ENCODE measurements at regions not wholly inside any gene's neighbourhood (a gene's known extent, or its start where the extent isn't known, plus 50 kb on each side); places are given as distances from the start of the nearest gene placed in this dataset.

GRCh38 chr16:54633943-54634362 is 296.7 kb upstream of the IRX5 start:
- Histone ChIP-seq H3K4me1 (peaks cover 0 to 9% (median 8%) of the 10 kb centered on the region in 10 experiments; a peak in 13 of 20 replicates), H3K4me2 (no peak overlapping the region), H3K4me3 (no peak overlapping the region), H3K27me3 (no peaks in the 10 kb centered on the region), H3K36me3 (no peaks in the 10 kb centered on the region), H3K27ac (no peak overlapping the region), H4K20me1 (no peaks in the 10 kb centered on the region), H3K9ac (no peak overlapping the region), H3K9me3 (replicated peaks in 1 of 11) (no peaks in the 10 kb centered on the region; a peak in 1 of 22 replicates)
- no peak for TF ChIP-seq Cebpa-rat (IDR thresholded peaks at IDR 0.05)

GRCh38 chr16:54632322-54633220 is 298.1 kb upstream of the IRX5 start:
- Histone ChIP-seq H3K4me2 (no peak overlapping the region), H4K20me1 (no peaks in the 10 kb centered on the region), H3K4me1 (peaks cover 1 to 14% (median 13%) of the 10 kb centered on the region in 10 experiments; a peak in 17 of 20 replicates), H3K9ac (no peak overlapping the region), H3K36me3 (no peaks in the 10 kb centered on the region), H3K9me3 (replicated peaks in 1 of 11) (no peaks in the 10 kb centered on the region; a peak in 1 of 22 replicates), H3K4me3 (no peak overlapping the region), H3K27ac (no peak overlapping the region), H3K27me3 (no peaks in the 10 kb centered on the region)
- TF ChIP-seq Cebpa-rat (IDR thresholded peaks at IDR 0.05): no peak

- H3K9me3 ChIP-seq (replicated peaks in 1 of 11): no peaks in the 10 kb centered on the region
- peaks cover 6 to 22% (median 21%) of the 10 kb centered on the region in 10 experiments; a peak in 17 of 20 replicates for H3K4me1 ChIP-seq
These were observed 298.9 kb upstream of the IRX5 start for GRCh38 chr16:54631782-54632181.

GRCh38 chr16:54630284-54630967 is 300.2 kb upstream of the IRX5 start:
- no peak overlapping the region for H3K4me2 ChIP-seq
- H3K4me3 ChIP-seq: no peak overlapping the region
- no peaks in the 10 kb centered on the region for H4K20me1 ChIP-seq
- H3K9ac ChIP-seq: no peak overlapping the region
- H3K36me3 ChIP-seq: no peaks in the 10 kb centered on the region
- no peaks in the 10 kb centered on the region for H3K9me3 ChIP-seq (replicated peaks in 1 of 11)
- TF ChIP-seq Cebpa-rat (IDR thresholded peaks at IDR 0.05): no peak
- H3K27me3 ChIP-seq: no peaks in the 10 kb centered on the region
- H3K27ac ChIP-seq: no peak overlapping the region
- H3K4me1 ChIP-seq: peaks cover 6 to 15% (median 13%) of the 10 kb centered on the region in 10 experiments; a peak in 17 of 20 replicates

More at GRCh38 chr16:54631782-54632181, 298.9 kb upstream of the IRX5 start:
- no peak overlapping the region for H3K9ac ChIP-seq
- no peak overlapping the region for H3K4me3 ChIP-seq
- H3K27ac ChIP-seq: no peak overlapping the region
- H3K36me3 ChIP-seq: no peaks in the 10 kb centered on the region
- no peaks in the 10 kb centered on the region for H4K20me1 ChIP-seq
- H3K4me2 ChIP-seq: no peak overlapping the region
- no peaks in the 10 kb centered on the region for H3K27me3 ChIP-seq
- TF ChIP-seq Cebpa-rat (IDR thresholded peaks at IDR 0.05): no peak

GRCh38 chr16:54628796-54629625 is 301.7 kb upstream of the IRX5 start:
- H3K27ac ChIP-seq: no peak overlapping the region

GRCh38 chr16:54627616-54628015 is 303.0 kb upstream of the IRX5 start:
- no peak overlapping the region for H3K4me3 ChIP-seq
- peak overlapping the region; percentile 14 to 80 (median 67); a peak in 21 of 22 replicates for H3K4me2 ChIP-seq
- no peaks in the 10 kb centered on the region for H4K20me1 ChIP-seq

More at GRCh38 chr16:54628796-54629625, 301.7 kb upstream of the IRX5 start:
- no peaks in the 10 kb centered on the region for H3K36me3 ChIP-seq
- TF ChIP-seq Cebpa-rat (IDR thresholded peaks at IDR 0.05): no peak
- no peaks in the 10 kb centered on the region for H4K20me1 ChIP-seq
- no peaks in the 10 kb centered on the region for H3K27me3 ChIP-seq
- H3K4me1 ChIP-seq: peaks cover 6 to 15% (median 13%) of the 10 kb centered on the region in 10 experiments; a peak in 17 of 20 replicates
- no peak overlapping the region for H3K4me3 ChIP-seq
- no peak overlapping the region for H3K4me2 ChIP-seq
- H3K9ac ChIP-seq: no peak overlapping the region
- H3K9me3 ChIP-seq (replicated peaks in 1 of 11): no peaks in the 10 kb centered on the region

GRCh38 chr16:54623636-54624035 is 307.0 kb upstream of the IRX5 start:
- Histone ChIP-seq H3K4me3 (no peak overlapping the region), H3K27me3 (no peaks in the 10 kb centered on the region), H3K9me3 (replicated peaks in 1 of 11) (no peaks in the 10 kb centered on the region), H3K36me3 (no peaks in the 10 kb centered on the region), H3K4me1 (peaks cover 6 to 15% (median 13%) of the 10 kb centered on the region in 10 experiments; a peak in 17 of 20 replicates), H3K9ac (no peak overlapping the region), H3K27ac (no peak overlapping the region), H3K4me2 (no peak overlapping the region), H4K20me1 (no peaks in the 10 kb centered on the region)
- TF ChIP-seq Cebpa-rat (IDR thresholded peaks at IDR 0.05): no peak

More at GRCh38 chr16:54627616-54628015, 303.0 kb upstream of the IRX5 start:
- Histone ChIP-seq H3K9ac (no peak overlapping the region), H3K27ac (peak overlapping the region in 2 of 11 experiments; percentile 12 to 37; a peak in 2 of 22 replicates), H3K9me3 (replicated peaks in 1 of 11) (no peaks in the 10 kb centered on the region), H3K36me3 (no peaks in the 10 kb centered on the region), H3K4me1 (peaks cover 6 to 15% (median 13%) of the 10 kb centered on the region in 10 experiments; a peak in 17 of 20 replicates), H3K27me3 (no peaks in the 10 kb centered on the region)
- no peak for TF ChIP-seq Cebpa-rat (IDR thresholded peaks at IDR 0.05)

- no peak for TF ChIP-seq Cebpa-rat (IDR thresholded peaks at IDR 0.05)
- no peaks in the 10 kb centered on the region for H3K36me3 ChIP-seq
These were observed 310.5 kb upstream of the IRX5 start for GRCh38 chr16:54620197-54620596.

More at GRCh38 chr16:54620197-54620596, 310.5 kb upstream of the IRX5 start:
- H3K27me3 ChIP-seq: no peaks in the 10 kb centered on the region
- no peak overlapping the region for H3K4me3 ChIP-seq
- H3K4me1 ChIP-seq: no peaks in the 10 kb centered on the region
- H4K20me1 ChIP-seq: no peaks in the 10 kb centered on the region
- H3K4me2 ChIP-seq: no peak overlapping the region
- H3K9me3 ChIP-seq (replicated peaks in 1 of 11): no peaks in the 10 kb centered on the region
- H3K9ac ChIP-seq: no peak overlapping the region
- H3K27ac ChIP-seq: no peak overlapping the region
